ENCODE measurements at regions not wholly inside any gene's neighbourhood (a gene's known extent, or its start where the extent isn't known, plus 50 kb on each side); places are given as distances from the start of the nearest gene placed in this dataset.

GRCh38 chr1:218970397-218970990, 203.2 kb upstream of the LYPLAL1 start:
- no peaks in the 10 kb centered on the region for H3K27me3 ChIP-seq (ENCODE audit: insufficient read depth, low read length)
- peaks cover 13% of the 10 kb centered on the region for H3K9me3 ChIP-seq (ENCODE audit: insufficient read depth, low read depth, low read length)
- H3K4me3 ChIP-seq (ENCODE audit: low read length) = no peak overlapping the region
- no peak overlapping the region for H3K9ac ChIP-seq (ENCODE audit: low read depth, low read length)
- H3K4me1 ChIP-seq (ENCODE audit: insufficient read depth, low read length) = no peaks in the 10 kb centered on the region
- 87% methylated on average over 6 of the region's 6 CpGs for WGBS
- no peak overlapping the region for H3K27ac ChIP-seq (ENCODE audit: low read depth, low read length)
- no peaks in the 10 kb centered on the region for H3K36me3 ChIP-seq (ENCODE audit: insufficient read depth, low read length)

- no peaks in the 10 kb centered on the region for H3K27me3 ChIP-seq (ENCODE audit: insufficient read depth, low read length)
- H3K9me3 ChIP-seq (ENCODE audit: insufficient read depth, low read depth, low read length) = peaks cover 13% of the 10 kb centered on the region
- no peaks in the 10 kb centered on the region for H3K36me3 ChIP-seq (ENCODE audit: insufficient read depth, low read length)
- WGBS = 94% methylated on average over 1 of the region's 1 CpG
- no peaks in the 10 kb centered on the region for H3K4me1 ChIP-seq (ENCODE audit: insufficient read depth, low read length)
- H3K27ac ChIP-seq (ENCODE audit: low read depth, low read length) = no peak overlapping the region
- H3K4me3 ChIP-seq (ENCODE audit: low read length) = no peak overlapping the region
- no peak overlapping the region for H3K9ac ChIP-seq (ENCODE audit: low read depth, low read length)
Observed at GRCh38 chr1:218971156-218971555, 202.5 kb upstream of the LYPLAL1 start.

GRCh38 chr1:218980881-218981280, 192.8 kb upstream of the LYPLAL1 start:
- 97% methylated on average over 2 of the region's 2 CpGs for WGBS
- Histone ChIP-seq H3K4me1 (ENCODE audit: insufficient read depth, low read length) (no peaks in the 10 kb centered on the region), H3K9ac (ENCODE audit: low read depth, low read length) (no peak overlapping the region), H3K27ac (ENCODE audit: low read depth, low read length) (no peak overlapping the region), H3K9me3 (ENCODE audit: insufficient read depth, low read depth, low read length) (no peaks in the 10 kb centered on the region), H3K4me3 (ENCODE audit: low read length) (no peak overlapping the region), H3K27me3 (ENCODE audit: insufficient read depth, low read length) (no peaks in the 10 kb centered on the region), H3K36me3 (ENCODE audit: insufficient read depth, low read length) (no peaks in the 10 kb centered on the region)

- Histone ChIP-seq H3K9ac (ENCODE audit: low read depth, low read length) (no peak overlapping the region), H3K36me3 (ENCODE audit: insufficient read depth, low read length) (no peaks in the 10 kb centered on the region), H3K4me1 (ENCODE audit: insufficient read depth, low read length) (no peaks in the 10 kb centered on the region), H3K4me3 (ENCODE audit: low read length) (no peak overlapping the region), H3K27me3 (ENCODE audit: insufficient read depth, low read length) (no peaks in the 10 kb centered on the region), H3K9me3 (ENCODE audit: insufficient read depth, low read depth, low read length) (no peaks in the 10 kb centered on the region), H3K27ac (ENCODE audit: low read depth, low read length) (no peak overlapping the region)
- WGBS = 96% methylated on average over 5 of the region's 6 CpGs
Observed at GRCh38 chr1:218982482-218982881, 191.2 kb upstream of the LYPLAL1 start.

GRCh38 chr1:218983433-218983832, 190.2 kb upstream of the LYPLAL1 start:
- Histone ChIP-seq H3K9me3 (ENCODE audit: insufficient read depth, low read depth, low read length) (peaks cover 3% of the 10 kb centered on the region; the same call in 1 of the 2 replicates), H3K9ac (ENCODE audit: low read depth, low read length) (no peak overlapping the region), H3K4me3 (ENCODE audit: low read length) (no peak overlapping the region), H3K36me3 (ENCODE audit: insufficient read depth, low read length) (no peaks in the 10 kb centered on the region), H3K4me1 (ENCODE audit: insufficient read depth, low read length) (no peaks in the 10 kb centered on the region), H3K27ac (ENCODE audit: low read depth, low read length) (no peak overlapping the region), H3K27me3 (ENCODE audit: insufficient read depth, low read length) (no peaks in the 10 kb centered on the region)
- WGBS = 96% methylated on average over 9 of the region's 9 CpGs

- no peak overlapping the region for H3K9ac ChIP-seq (ENCODE audit: low read depth, low read length)
- H3K9me3 ChIP-seq (ENCODE audit: insufficient read depth, low read depth, low read length) = peaks cover 3% of the 10 kb centered on the region; the same call in 1 of the 2 replicates
- no peak overlapping the region for H3K27ac ChIP-seq (ENCODE audit: low read depth, low read length)
- WGBS = 85% methylated on average over 3 of the region's 4 CpGs
- H3K4me1 ChIP-seq (ENCODE audit: insufficient read depth, low read length) = no peaks in the 10 kb centered on the region
- no peaks in the 10 kb centered on the region for H3K36me3 ChIP-seq (ENCODE audit: insufficient read depth, low read length)
- no peaks in the 10 kb centered on the region for H3K27me3 ChIP-seq (ENCODE audit: insufficient read depth, low read length)
- no peak overlapping the region for H3K4me3 ChIP-seq (ENCODE audit: low read length)
Observed at GRCh38 chr1:218983848-218984247, 189.8 kb upstream of the LYPLAL1 start.

- Histone ChIP-seq H3K27me3 (ENCODE audit: insufficient read depth, low read length) (no peaks in the 10 kb centered on the region), H3K4me3 (ENCODE audit: low read length) (no peak overlapping the region), H3K27ac (ENCODE audit: low read depth, low read length) (no peak overlapping the region), H3K9me3 (ENCODE audit: insufficient read depth, low read depth, low read length) (peaks cover 3% of the 10 kb centered on the region; the same call in 1 of the 2 replicates), H3K4me1 (ENCODE audit: insufficient read depth, low read length) (no peaks in the 10 kb centered on the region), H3K36me3 (ENCODE audit: insufficient read depth, low read length) (no peaks in the 10 kb centered on the region), H3K9ac (ENCODE audit: low read depth, low read length) (no peak overlapping the region)
- 87% methylated on average over 2 of the region's 2 CpGs for WGBS
Observed at GRCh38 chr1:218985424-218985984, 188.2 kb upstream of the LYPLAL1 start.

GRCh38 chr1:218986816-218987215, 186.9 kb upstream of the LYPLAL1 start:
- Histone ChIP-seq H3K27ac (ENCODE audit: low read depth, low read length) (no peak overlapping the region), H3K4me1 (ENCODE audit: insufficient read depth, low read length) (no peaks in the 10 kb centered on the region)
- 93% methylated on average over 3 of the region's 3 CpGs for WGBS

GRCh38 chr1:218990019-218990418, 183.7 kb upstream of the LYPLAL1 start:
- H3K36me3 ChIP-seq (ENCODE audit: insufficient read depth, low read length) = no peaks in the 10 kb centered on the region
- H3K4me3 ChIP-seq (ENCODE audit: low read length) = no peak overlapping the region
- 90% methylated on average over 1 of the region's 1 CpG for WGBS

More at GRCh38 chr1:218986816-218987215, 186.9 kb upstream of the LYPLAL1 start:
- no peaks in the 10 kb centered on the region for H3K27me3 ChIP-seq (ENCODE audit: insufficient read depth, low read length)
- no peak overlapping the region for H3K4me3 ChIP-seq (ENCODE audit: low read length)
- no peak overlapping the region for H3K9ac ChIP-seq (ENCODE audit: low read depth, low read length)
- no peaks in the 10 kb centered on the region for H3K36me3 ChIP-seq (ENCODE audit: insufficient read depth, low read length)
- peaks cover 3% of the 10 kb centered on the region; the same call in 1 of the 2 replicates for H3K9me3 ChIP-seq (ENCODE audit: insufficient read depth, low read depth, low read length)

GRCh38 chr1:218991089-218991488, 182.6 kb upstream of the LYPLAL1 start:
- no peaks in the 10 kb centered on the region for H3K36me3 ChIP-seq (ENCODE audit: insufficient read depth, low read length)
- no peak overlapping the region for H3K9ac ChIP-seq (ENCODE audit: low read depth, low read length)
- no peak overlapping the region for H3K27ac ChIP-seq (ENCODE audit: low read depth, low read length)
- H3K4me1 ChIP-seq (ENCODE audit: insufficient read depth, low read length) = no peaks in the 10 kb centered on the region
- 93% methylated on average over 1 of the region's 1 CpG for WGBS
- H3K4me3 ChIP-seq (ENCODE audit: low read length) = no peak overlapping the region
- peaks cover 3% of the 10 kb centered on the region; the same call in 1 of the 2 replicates for H3K9me3 ChIP-seq (ENCODE audit: insufficient read depth, low read depth, low read length)
- no peaks in the 10 kb centered on the region for H3K27me3 ChIP-seq (ENCODE audit: insufficient read depth, low read length)

More at GRCh38 chr1:218990019-218990418, 183.7 kb upstream of the LYPLAL1 start:
- peaks cover 3% of the 10 kb centered on the region; the same call in 1 of the 2 replicates for H3K9me3 ChIP-seq (ENCODE audit: insufficient read depth, low read depth, low read length)
- no peaks in the 10 kb centered on the region for H3K4me1 ChIP-seq (ENCODE audit: insufficient read depth, low read length)
- H3K27me3 ChIP-seq (ENCODE audit: insufficient read depth, low read length) = no peaks in the 10 kb centered on the region
- H3K27ac ChIP-seq (ENCODE audit: low read depth, low read length) = no peak overlapping the region
- H3K9ac ChIP-seq (ENCODE audit: low read depth, low read length) = no peak overlapping the region

GRCh38 chr1:218994615-218995014, 179.1 kb upstream of the LYPLAL1 start:
- no peaks in the 10 kb centered on the region for H3K4me1 ChIP-seq (ENCODE audit: insufficient read depth, low read length)
- no peak overlapping the region for H3K27ac ChIP-seq (ENCODE audit: low read depth, low read length)
- H3K9me3 ChIP-seq (ENCODE audit: insufficient read depth, low read depth, low read length) = no peaks in the 10 kb centered on the region
- no peak overlapping the region for H3K4me3 ChIP-seq (ENCODE audit: low read length)
- no peaks in the 10 kb centered on the region for H3K27me3 ChIP-seq (ENCODE audit: insufficient read depth, low read length)
- H3K36me3 ChIP-seq (ENCODE audit: insufficient read depth, low read length) = no peaks in the 10 kb centered on the region
- H3K9ac ChIP-seq (ENCODE audit: low read depth, low read length) = no peak overlapping the region
- WGBS = 92% methylated on average over 1 of the region's 1 CpG

All from HUES64 (cell line).